H9 (cell line): ENCODE measurements at regions not wholly inside any gene's neighbourhood (a gene's known extent, or its start where the extent isn't known, plus 50 kb on each side); places are given as distances from the start of the nearest gene placed in this dataset.
A peak's percentile ranks its signal among the peaks of the same experiment; 100 is the strongest.

Experiments
- DNase-seq: peaks from one replicate; pipeline ENCODE4 v3.0.0-alpha.2; 2017
- H2AFZ ChIP-seq: one replicate; pipeline ENCODE4 v1.6.1; 2013; ENCODE audit warnings: mild to moderate bottlenecking, low read length, control low read depth, moderate library complexity
- H2AK5ac ChIP-seq: 2 replicates; pipeline ENCODE4 v1.6.1; 2013; ENCODE audit warnings: low read length, control low read depth, mixed read lengths; ENCODE audit not compliant: insufficient read length
- H2BK120ac ChIP-seq: one replicate; pipeline ENCODE4 v1.6.1; 2013; ENCODE audit warnings: low read depth, mild to moderate bottlenecking, low read length, control low read depth, inconsistent platforms; ENCODE audit not compliant: poor library complexity, severe bottlenecking
- H2BK12ac ChIP-seq: 2 replicates; pipeline ENCODE4 v1.6.1; 2013; ENCODE audit warnings: low read length, control low read depth, mixed read lengths, low read depth; ENCODE audit not compliant: insufficient read length
- H2BK15ac ChIP-seq: 2 replicates; pipeline ENCODE4 v1.6.1; 2013; ENCODE audit warnings: low read depth, low read length, control low read depth
- H2BK20ac ChIP-seq: one replicate; pipeline ENCODE4 v1.6.1; 2013; ENCODE audit warnings: low read depth, mild to moderate bottlenecking, low read length, control low read depth, inconsistent platforms; ENCODE audit not compliant: poor library complexity, severe bottlenecking
- H2BK5ac ChIP-seq: 2 replicates; pipeline ENCODE4 v1.6.1; 2013; ENCODE audit warnings: low read length, control low read depth, mixed read lengths; ENCODE audit not compliant: insufficient read length
- H3K14ac ChIP-seq: 2 replicates; pipeline ENCODE4 v1.6.1; 2013; ENCODE audit warnings: low read length, control low read depth; ENCODE audit not compliant: insufficient read depth
- H3K18ac ChIP-seq: 2 replicates; pipeline ENCODE4 v1.6.1; 2013; ENCODE audit warnings: low read depth, mild to moderate bottlenecking, mixed read lengths, low read length, control low read depth; ENCODE audit not compliant: insufficient read length
- H3K23ac ChIP-seq: 2 replicates; pipeline ENCODE4 v1.6.1; 2013; ENCODE audit warnings: low read length, control low read depth, mixed read lengths, low read depth; ENCODE audit not compliant: insufficient read length
- H3K23me2 ChIP-seq: 2 replicates; pipeline ENCODE4 v1.6.1; 2013; ENCODE audit warnings: low read depth, mild to moderate bottlenecking, mixed read lengths, low read length, control low read depth; ENCODE audit not compliant: insufficient read length, poor library complexity, severe bottlenecking
- H3K27ac ChIP-seq: 2 replicates; pipeline ENCODE4 v1.5.1; 2013; ENCODE audit warnings: low read length, control low read depth, mixed read lengths, low read depth; ENCODE audit not compliant: insufficient read length
- H3K27me3 ChIP-seq: 2 replicates; pipeline ENCODE4 v1.6.1; 2013; ENCODE audit warnings: low read length, control low read depth, inconsistent platforms; ENCODE audit not compliant: insufficient read depth
- H3K4ac ChIP-seq: 2 replicates; pipeline ENCODE4 v1.6.1; 2013; ENCODE audit warnings: low read depth, mild to moderate bottlenecking, control low read depth, inconsistent platforms, low read length, moderate library complexity
- H3K4me1 ChIP-seq: 2 replicates; pipeline ENCODE4 v1.6.1; 2013; ENCODE audit warnings: low read length, control low read depth, inconsistent platforms; ENCODE audit not compliant: insufficient read depth
- H3K4me2 ChIP-seq: 2 replicates; pipeline ENCODE4 v1.6.1; 2013; ENCODE audit warnings: low read length, control low read depth, mixed read lengths; ENCODE audit not compliant: insufficient read length, insufficient read depth
- H3K56ac ChIP-seq: 2 replicates; pipeline ENCODE4 v1.6.1; 2013; ENCODE audit warnings: low read depth, mild to moderate bottlenecking, mixed read lengths, low read length, control low read depth; ENCODE audit not compliant: insufficient read length
- H3K79me1 ChIP-seq: 2 replicates; pipeline ENCODE4 v1.6.1; 2013; ENCODE audit warnings: low read depth, mild to moderate bottlenecking, moderate library complexity, low read length, control low read depth, inconsistent platforms; ENCODE audit not compliant: insufficient read depth, poor library complexity, severe bottlenecking
- H3K79me2 ChIP-seq: 2 replicates; pipeline ENCODE4 v1.6.1; 2013; ENCODE audit warnings: low read length, control low read depth, inconsistent platforms; ENCODE audit not compliant: insufficient read depth
- H3K9ac ChIP-seq: 2 replicates; pipeline ENCODE4 v1.6.1; 2013; ENCODE audit warnings: low read length, control low read depth, mixed read lengths; ENCODE audit not compliant: insufficient read length; ENCODE audit errors: extremely low read depth
- H3K9me3 ChIP-seq: one replicate; pipeline ENCODE4 v1.6.1; 2013; ENCODE audit warnings: low read depth, low read length, inconsistent platforms; ENCODE audit not compliant: control insufficient read depth
- H3T11ph ChIP-seq: one replicate; pipeline ENCODE4 v1.6.1; 2013; ENCODE audit warnings: mild to moderate bottlenecking, low read length, control low read depth, inconsistent platforms
- H4K20me1 ChIP-seq: one replicate; pipeline ENCODE4 v1.6.1; 2013; ENCODE audit not compliant: control insufficient read depth, insufficient read length, insufficient read depth
- H4K5ac ChIP-seq: 2 replicates; pipeline ENCODE4 v1.6.1; 2013; ENCODE audit warnings: low read depth, mild to moderate bottlenecking, mixed read lengths, low read length, control low read depth; ENCODE audit not compliant: insufficient read length
- H4K8ac ChIP-seq: replicated peaks from 2 replicates; pipeline ENCODE4 v1.6.1; 2013; ENCODE audit warnings: low read length, control low read depth, mixed read lengths, low read depth; ENCODE audit not compliant: insufficient read length
- H4K91ac ChIP-seq: 2 replicates; pipeline ENCODE4 v1.6.1; 2013; ENCODE audit warnings: low read depth, mild to moderate bottlenecking, moderate library complexity, mixed read lengths, low read length, control low read depth; ENCODE audit not compliant: insufficient read length
- H3K27ac Mint-ChIP-seq, 3 experiments: 2 replicates in 2 of 3; 3 replicates in 1 of 3; pipeline ENCODE4 v1.8.0; 2020 to 2021; ENCODE audit warnings: mixed read lengths in 3 of 3, mild to moderate bottlenecking in 1 of 3, moderate library complexity in 1 of 3
- H3K27me3 Mint-ChIP-seq: 2 replicates; pipeline ENCODE4 v1.8.0; 2021; ENCODE audit warnings: low read depth, mild to moderate bottlenecking, moderate library complexity, mixed read lengths
- H3K36me3 Mint-ChIP-seq, 3 experiments: 2 replicates in 2 of 3; 3 replicates in 1 of 3; pipeline ENCODE4 v1.8.0; 2020 to 2021; ENCODE audit warnings: low read depth in 3 of 3, mixed read lengths in 3 of 3; ENCODE audit not compliant: insufficient read depth in 1 of 3
- H3K4me1 Mint-ChIP-seq, 2 experiments: 2 replicates each; pipeline ENCODE4 v1.8.0; 2020; ENCODE audit warnings: mixed read lengths in 2 of 2
- H3K4me3 Mint-ChIP-seq, 2 experiments: 2 replicates in 1 of 2; 3 replicates in 1 of 2; pipeline ENCODE4 v1.8.0; 2020 to 2021; ENCODE audit warnings: mild to moderate bottlenecking in 2 of 2, mixed read lengths in 2 of 2, moderate library complexity in 1 of 2
- H3K9me3 Mint-ChIP-seq, 2 experiments: 2 replicates in 1 of 2; 3 replicates in 1 of 2; pipeline ENCODE4 v1.8.0; 2020; ENCODE audit warnings: mild to moderate bottlenecking in 2 of 2, mixed read lengths in 2 of 2, moderate library complexity in 1 of 2
- WGBS: extraction: QIAGEN DNeasy Blood & Tissue Kit; methylation state at CpG from one replicate; pipeline ENCODE4 v1.1.7; 2013; ENCODE audit warnings: missing lambda C conversion rate, low lambda C conversion rate, mixed read lengths; ENCODE audit not compliant: insufficient read length; ENCODE audit errors: extremely low coverage; 5-methylcytosine and 5-hydroxymethylcytosine counted together
- TF ChIP-seq, protein P1 (sequence below): fragments of 200-600 bp; sonication (generic); conservative IDR thresholded peaks from 3 replicates; pipeline ENCODE4 v1.8.0; 2021; ENCODE audit warnings: antibody characterized with exemption, mild to moderate bottlenecking

DNA sequence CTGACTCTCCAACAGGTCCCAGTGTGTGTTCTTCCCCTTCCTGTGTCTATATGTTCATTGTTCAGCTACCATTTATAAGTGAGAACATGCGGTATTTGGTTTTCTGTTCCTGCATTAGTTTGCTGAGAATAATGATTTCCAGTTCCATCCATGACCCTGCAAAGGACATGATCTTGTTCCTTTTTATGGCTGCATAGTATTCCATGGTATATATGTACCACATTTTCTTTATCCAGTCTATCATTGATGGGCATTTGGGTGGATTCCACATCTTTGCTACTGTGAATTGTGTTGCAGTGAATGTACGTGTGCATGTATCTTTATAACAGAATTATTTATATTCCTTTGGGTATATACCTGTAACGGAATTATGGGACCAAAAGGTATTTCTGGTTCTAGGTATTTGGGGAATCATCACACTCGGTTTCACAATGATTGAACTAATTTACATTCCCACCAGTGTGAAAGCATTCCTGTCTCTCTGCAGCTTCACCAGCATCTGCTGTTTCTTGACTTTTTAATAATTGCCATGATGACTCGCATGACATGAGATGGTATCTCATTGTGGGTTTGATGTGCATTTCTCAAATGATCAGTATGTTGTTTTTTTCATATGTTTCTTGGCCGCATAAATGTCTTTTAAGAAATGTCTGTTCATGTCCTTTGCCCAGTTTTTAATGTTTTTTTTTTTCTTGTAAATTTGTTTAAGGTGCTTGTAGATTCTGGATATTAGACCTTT lies 60.2 kb downstream of the LSMEM1 start:
- H3K9me3 ChIP-seq: no peaks in the 10 kb centered on the region
- no CpG with 5 or more reads among the region's 6 CpGs for WGBS
- H2BK120ac ChIP-seq: no peak overlapping the region
- Mint-ChIP-seq H3K4me1 (no peaks in the 10 kb centered on the region), H3K4me3 (no peak overlapping the region), H3K27ac (peak overlapping the region in 1 of 3 experiments; percentile 16; a peak in 1 of 7 replicates), H3K9me3 (no peaks in the 10 kb centered on the region; a peak in 1 of 5 replicates), H3K27me3 (peaks cover 2% of the 10 kb centered on the region; the same call in 1 of the 2 replicates), H3K36me3 (no peaks in the 10 kb centered on the region)
- H3K79me2 ChIP-seq: no peaks in the 10 kb centered on the region
- H2BK15ac ChIP-seq: no peak overlapping the region
- H3K4me1 ChIP-seq: no peaks in the 10 kb centered on the region
- H4K91ac ChIP-seq: no peak overlapping the region
- H3K27me3 ChIP-seq: no peaks in the 10 kb centered on the region
- no peak overlapping the region for H2BK12ac ChIP-seq
- DNase-seq: no peak
- H4K5ac ChIP-seq: no peak overlapping the region
- no peak overlapping the region for H3K4ac ChIP-seq
- H3K27ac ChIP-seq: no peak overlapping the region
- TF ChIP-seq, protein P1, sequence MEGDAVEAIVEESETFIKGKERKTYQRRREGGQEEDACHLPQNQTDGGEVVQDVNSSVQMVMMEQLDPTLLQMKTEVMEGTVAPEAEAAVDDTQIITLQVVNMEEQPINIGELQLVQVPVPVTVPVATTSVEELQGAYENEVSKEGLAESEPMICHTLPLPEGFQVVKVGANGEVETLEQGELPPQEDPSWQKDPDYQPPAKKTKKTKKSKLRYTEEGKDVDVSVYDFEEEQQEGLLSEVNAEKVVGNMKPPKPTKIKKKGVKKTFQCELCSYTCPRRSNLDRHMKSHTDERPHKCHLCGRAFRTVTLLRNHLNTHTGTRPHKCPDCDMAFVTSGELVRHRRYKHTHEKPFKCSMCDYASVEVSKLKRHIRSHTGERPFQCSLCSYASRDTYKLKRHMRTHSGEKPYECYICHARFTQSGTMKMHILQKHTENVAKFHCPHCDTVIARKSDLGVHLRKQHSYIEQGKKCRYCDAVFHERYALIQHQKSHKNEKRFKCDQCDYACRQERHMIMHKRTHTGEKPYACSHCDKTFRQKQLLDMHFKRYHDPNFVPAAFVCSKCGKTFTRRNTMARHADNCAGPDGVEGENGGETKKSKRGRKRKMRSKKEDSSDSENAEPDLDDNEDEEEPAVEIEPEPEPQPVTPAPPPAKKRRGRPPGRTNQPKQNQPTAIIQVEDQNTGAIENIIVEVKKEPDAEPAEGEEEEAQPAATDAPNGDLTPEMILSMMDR: no peak
- H3K9ac ChIP-seq: no peak overlapping the region
- no peak overlapping the region for H2BK5ac ChIP-seq
- no peaks in the 10 kb centered on the region for H4K20me1 ChIP-seq
- H2BK20ac ChIP-seq: no peak overlapping the region
- H3T11ph ChIP-seq: no peak overlapping the region
- no peak overlapping the region for H3K23ac ChIP-seq
- H3K14ac ChIP-seq: no peak overlapping the region
- no peak overlapping the region for H3K18ac ChIP-seq
- H4K8ac ChIP-seq: no peak overlapping the region
- H3K4me2 ChIP-seq: no peak overlapping the region
- H3K79me1 ChIP-seq: no peaks in the 10 kb centered on the region
- H2AK5ac ChIP-seq: no peak overlapping the region
- no peak overlapping the region for H3K56ac ChIP-seq
- H3K23me2 ChIP-seq: no peaks in the 10 kb centered on the region
- no peak overlapping the region for H2AFZ ChIP-seq
